Right atrium auricular region (tissue), 2 donors: ENCODE measurements at regions not wholly inside any gene's neighbourhood (a gene's known extent, or its start where the extent isn't known, plus 50 kb on each side); places are given as distances from the start of the nearest gene placed in this dataset.

ENCODE experiments used
- DNase-seq: peaks from one replicate; pipeline ENCODE4 v3.0.0-alpha.2; 2019; ENCODE audit warnings: low spot score
- H3K27ac ChIP-seq, 2 donors: fragments of 200-600 bp; sonication (generic); 1 replicate in 1 of 2; 2 replicates in 1 of 2; pipeline ENCODE4 v1.5.1; 2016 to 2019
- H3K27me3 ChIP-seq, 2 donors: fragments of 200-600 bp; sonication (generic); one replicate each; pipeline versions ENCODE4 v1.5.1 to v1.6.0; 2017 to 2019
- H3K36me3 ChIP-seq: fragments of 200-600 bp; sonication (generic); one replicate; pipeline ENCODE4 v1.5.1; 2016
- H3K4me1 ChIP-seq, 2 donors: fragments of 200-600 bp; sonication (generic); one replicate each; pipeline versions ENCODE4 v1.5.1 to v1.6.0; 2017 to 2019
- H3K4me3 ChIP-seq, 2 donors: fragments of 200-600 bp; sonication (generic); 1 replicate in 1 of 2; 2 replicates in 1 of 2; pipeline ENCODE4 v1.5.1; 2017 to 2019; ENCODE audit warnings: mild to moderate bottlenecking in 1 of 2, moderate library complexity in 1 of 2
- H3K9me3 ChIP-seq, 2 donors: fragments of 200-600 bp; sonication (generic); one replicate each; pipeline ENCODE4 v1.5.1; 2019
- CTCF ChIP-seq, 2 donors: fragments of 200-600 bp; sonication (generic); IDR thresholded peaks; one replicate each; pipeline ENCODE4 v1.5.1; 2019; ENCODE audit warnings: antibody characterized with exemption in 2 of 2

- Histone ChIP-seq H3K27ac (peak overlapping the region in 1 of 2 donors; percentile 10), H3K9me3 (peaks cover 0 to 6% of the 10 kb centered on the region in 2 donors), H3K4me1 (peaks cover 0 to 17% of the 10 kb centered on the region in 2 donors), H3K27me3 (no peaks in the 10 kb centered on the region), H3K4me3 (peak overlapping the region in 1 of 2 donors; percentile 8), H3K36me3 (no peaks in the 10 kb centered on the region)
- no peak for DNase-seq
- no peak for TF ChIP-seq CTCF (IDR thresholded peaks at IDR 0.05)
Observed at GRCh38 chr5:74433896-74434829, 206.4 kb downstream of the ENC1 start.

- Histone ChIP-seq H3K27me3 (no peaks in the 10 kb centered on the region), H3K4me1 (peaks cover 0 to 17% of the 10 kb centered on the region in 2 donors), H3K9me3 (peaks cover 0 to 6% of the 10 kb centered on the region in 2 donors), H3K27ac (peak overlapping the region; percentile 10 to 36), H3K4me3 (peak overlapping the region in 1 of 2 donors; percentile 8), H3K36me3 (no peaks in the 10 kb centered on the region)
- TF ChIP-seq CTCF (IDR thresholded peaks at IDR 0.05) = no peak
- DNase-seq = no peak
Observed at GRCh38 chr5:74433255-74433895, 207.2 kb downstream of the ENC1 start.

- no peak overlapping the region for H3K27ac ChIP-seq
- no peak overlapping the region for H3K4me3 ChIP-seq
- no peaks in the 10 kb centered on the region for H3K27me3 ChIP-seq
- H3K4me1 ChIP-seq = peaks cover 0 to 17% of the 10 kb centered on the region in 2 donors
- no peak for DNase-seq
- H3K36me3 ChIP-seq = no peaks in the 10 kb centered on the region
- peaks cover 0 to 6% of the 10 kb centered on the region in 2 donors for H3K9me3 ChIP-seq
- no peak for TF ChIP-seq CTCF (IDR thresholded peaks at IDR 0.05)
Observed at GRCh38 chr5:74432721-74433120, 207.8 kb downstream of the ENC1 start.

GRCh38 chr5:74432216-74432615 lies 208.3 kb downstream of the ENC1 start:
- DNase-seq = no peak
- peaks cover 0 to 17% of the 10 kb centered on the region in 2 donors for H3K4me1 ChIP-seq
- no peak overlapping the region for H3K4me3 ChIP-seq
- no peak for TF ChIP-seq CTCF (IDR thresholded peaks at IDR 0.05)
- H3K27me3 ChIP-seq = no peaks in the 10 kb centered on the region
- H3K36me3 ChIP-seq = no peaks in the 10 kb centered on the region
- H3K9me3 ChIP-seq = peaks cover 0 to 6% of the 10 kb centered on the region in 2 donors
- H3K27ac ChIP-seq = no peak overlapping the region

- H3K4me3 ChIP-seq = no peak overlapping the region
- H3K27me3 ChIP-seq = no peaks in the 10 kb centered on the region
- TF ChIP-seq CTCF (IDR thresholded peaks at IDR 0.05) = no peak
- no peak for DNase-seq
- no peaks in the 10 kb centered on the region for H3K9me3 ChIP-seq
- H3K27ac ChIP-seq = no peak overlapping the region
- H3K36me3 ChIP-seq = no peaks in the 10 kb centered on the region
- peaks cover 0 to 17% of the 10 kb centered on the region in 2 donors for H3K4me1 ChIP-seq
Observed at GRCh38 chr5:74431290-74431669, 209.2 kb downstream of the ENC1 start.
